ENCODE measurements at regions not wholly inside any gene's neighbourhood (a gene's known extent, or its start where the extent isn't known, plus 50 kb on each side); places are given as distances from the start of the nearest gene placed in this dataset.

DNA sequence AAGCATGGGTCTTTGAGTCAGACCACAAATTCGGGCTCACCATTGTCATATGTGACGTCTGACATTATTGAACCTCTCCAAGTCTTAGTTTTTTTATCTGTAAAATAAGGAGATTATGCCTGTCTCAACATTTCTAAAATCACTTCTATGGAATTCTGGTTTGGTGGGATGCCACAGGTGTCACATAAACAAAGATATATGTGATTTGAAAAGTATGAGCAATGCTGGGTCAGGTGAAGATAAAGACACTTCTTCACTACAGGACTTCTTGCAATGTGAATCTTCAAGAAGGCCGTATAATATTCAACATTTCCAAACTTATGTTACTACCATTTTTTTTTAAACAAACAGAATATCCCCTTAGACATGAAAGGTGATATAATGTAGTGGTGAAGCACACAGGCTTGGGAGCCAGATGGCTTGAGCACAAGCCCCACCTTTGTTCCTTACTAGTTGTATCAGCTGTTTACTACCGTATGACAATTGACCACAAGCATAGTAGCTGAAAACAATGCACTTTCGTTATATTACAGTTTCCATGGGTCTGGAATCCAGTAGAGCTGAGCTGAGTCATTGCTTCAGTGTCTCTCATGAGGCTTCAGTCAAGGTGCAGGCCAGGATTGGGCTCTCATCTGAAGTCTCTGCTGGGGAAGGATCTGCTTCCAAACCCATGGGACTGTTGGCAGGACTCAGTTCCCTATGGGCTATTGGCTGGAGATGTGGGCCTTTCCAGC is 87.7 kb downstream of the UTP18 start:
- H3K79me2 ChIP-seq (ENCODE audit: insufficient read depth, low read length) = no peaks in the 10 kb centered on the region
- no peaks in the 10 kb centered on the region for H4K20me1 ChIP-seq (ENCODE audit: low read depth, low read length)

GRCh38 chr17:51351080-51351479 is 90.7 kb downstream of the UTP18 start:
- Histone ChIP-seq H3K9me2 (replicated peaks; ENCODE audit: insufficient read depth, low read length) (no peaks in the 10 kb centered on the region), H3K27ac (ENCODE audit: low read depth, low read length) (no peak overlapping the region), H3F3A (ENCODE audit: insufficient read depth) (no peaks in the 10 kb centered on the region)

More for the DNA sequence above, 87.7 kb downstream of the UTP18 start:
- Histone ChIP-seq H3F3A (ENCODE audit: insufficient read depth) (no peaks in the 10 kb centered on the region), H3K27ac (ENCODE audit: low read depth, low read length) (no peak overlapping the region), H3K9me3 (ENCODE audit: insufficient read depth, low read length) (no peaks in the 10 kb centered on the region), H3K27me3 (ENCODE audit: low read length) (no peaks in the 10 kb centered on the region), H3K36me3 (ENCODE audit: low read length) (no peaks in the 10 kb centered on the region), H3K4me3 (ENCODE audit: insufficient read depth, low read length, poor library complexity, severe bottlenecking) (no peak overlapping the region), H3K9ac (ENCODE audit: low read length) (no peak overlapping the region), H3K4me2 (ENCODE audit: low read depth, low read length, poor library complexity, severe bottlenecking) (no peak overlapping the region), H3K9me2 (replicated peaks; ENCODE audit: insufficient read depth, low read length) (no peaks in the 10 kb centered on the region), H2AFZ (ENCODE audit: low read depth, low read length, severe bottlenecking) (no peak overlapping the region)
- TF ChIP-seq CTCF (IDR thresholded peaks at IDR 0.05; ENCODE audit: insufficient read depth, low read length, poor library complexity, severe bottlenecking) = no peak

GRCh38 chr17:51351890-51352289 is 91.5 kb downstream of the UTP18 start:
- no peaks in the 10 kb centered on the region for H4K20me1 ChIP-seq (ENCODE audit: low read depth, low read length)
- H3K27ac ChIP-seq (ENCODE audit: low read depth, low read length) = no peak overlapping the region
- H3K4me2 ChIP-seq (ENCODE audit: low read depth, low read length, poor library complexity, severe bottlenecking) = no peak overlapping the region
- TF ChIP-seq CTCF (IDR thresholded peaks at IDR 0.05; ENCODE audit: insufficient read depth, low read length, poor library complexity, severe bottlenecking) (no peak), EZH2phosphoT487 (conservative IDR thresholded peaks at IDR 0.05; ENCODE audit: low read length) (no peak)
- no peak overlapping the region for H3K4me3 ChIP-seq (ENCODE audit: insufficient read depth, low read length, poor library complexity, severe bottlenecking)
- H3K27me3 ChIP-seq (ENCODE audit: low read length) = no peaks in the 10 kb centered on the region
- H3K36me3 ChIP-seq (ENCODE audit: low read length) = no peaks in the 10 kb centered on the region
- no peaks in the 10 kb centered on the region for H3F3A ChIP-seq (ENCODE audit: insufficient read depth)
- H3K9me2 ChIP-seq (replicated peaks; ENCODE audit: insufficient read depth, low read length) = no peaks in the 10 kb centered on the region
- H3K79me2 ChIP-seq (ENCODE audit: insufficient read depth, low read length) = no peaks in the 10 kb centered on the region
- no peaks in the 10 kb centered on the region for H3K9me3 ChIP-seq (ENCODE audit: insufficient read depth, low read length)
- no peak overlapping the region for H3K9ac ChIP-seq (ENCODE audit: low read length)
- H2AFZ ChIP-seq (ENCODE audit: low read depth, low read length, severe bottlenecking) = no peak overlapping the region

More at GRCh38 chr17:51351080-51351479, 90.7 kb downstream of the UTP18 start:
- no peak overlapping the region for H3K4me2 ChIP-seq (ENCODE audit: low read depth, low read length, poor library complexity, severe bottlenecking)
- no peak overlapping the region for H3K4me3 ChIP-seq (ENCODE audit: insufficient read depth, low read length, poor library complexity, severe bottlenecking)
- TF ChIP-seq EZH2phosphoT487 (conservative IDR thresholded peaks at IDR 0.05; ENCODE audit: low read length) (no peak), CTCF (IDR thresholded peaks at IDR 0.05; ENCODE audit: insufficient read depth, low read length, poor library complexity, severe bottlenecking) (no peak)
- H3K27me3 ChIP-seq (ENCODE audit: low read length) = no peaks in the 10 kb centered on the region
- H2AFZ ChIP-seq (ENCODE audit: low read depth, low read length, severe bottlenecking) = no peak overlapping the region
- no peaks in the 10 kb centered on the region for H3K79me2 ChIP-seq (ENCODE audit: insufficient read depth, low read length)
- no peaks in the 10 kb centered on the region for H3K9me3 ChIP-seq (ENCODE audit: insufficient read depth, low read length)
- H4K20me1 ChIP-seq (ENCODE audit: low read depth, low read length) = no peaks in the 10 kb centered on the region
- no peaks in the 10 kb centered on the region for H3K36me3 ChIP-seq (ENCODE audit: low read length)
- no peak overlapping the region for H3K9ac ChIP-seq (ENCODE audit: low read length)
